Fibroblast of peridontal ligament (primary cell): ENCODE measurements at regions not wholly inside any gene's neighbourhood (a gene's known extent, or its start where the extent isn't known, plus 50 kb on each side); places are given as distances from the start of the nearest gene placed in this dataset.

Experiments
- DNase-seq: peaks from one replicate; pipeline ENCODE4 v3.0.0-alpha.2; 2010; ENCODE audit errors: extremely low read depth

DNA sequence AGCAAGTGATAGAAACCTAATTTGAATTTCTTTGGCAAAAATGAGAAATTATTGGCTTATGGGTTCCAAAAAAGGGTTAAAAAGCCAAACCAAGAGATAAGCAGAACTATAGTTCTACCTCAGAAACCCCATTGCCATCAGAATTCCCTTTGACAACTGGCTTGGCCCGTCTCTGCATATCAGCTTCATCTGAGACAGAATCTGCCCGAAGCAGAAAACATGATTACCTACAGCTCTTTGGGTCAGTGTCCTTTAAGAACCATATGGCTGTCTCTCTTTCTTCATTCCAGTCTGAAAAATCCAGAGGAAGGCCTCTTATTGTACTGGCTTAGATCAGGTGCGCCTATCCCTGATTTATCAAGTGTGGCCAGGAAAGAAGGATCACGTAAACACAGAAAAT is 49.8 kb upstream of the AGPS start:
- DNase-seq: no peak
